HG03520 (cell line): ENCODE measurements at regions not wholly inside any gene's neighbourhood (a gene's known extent, or its start where the extent isn't known, plus 50 kb on each side); places are given as distances from the start of the nearest gene placed in this dataset.

Experiments used
- ATAC-seq: cut with Tn5 transposase; IDR thresholded peaks from one replicate; pipeline ENCODE4 v1.9.1; 2021; ENCODE audit warnings: mild to moderate bottlenecking, moderate library complexity; ENCODE audit not compliant: unreplicated experiment

DNA sequence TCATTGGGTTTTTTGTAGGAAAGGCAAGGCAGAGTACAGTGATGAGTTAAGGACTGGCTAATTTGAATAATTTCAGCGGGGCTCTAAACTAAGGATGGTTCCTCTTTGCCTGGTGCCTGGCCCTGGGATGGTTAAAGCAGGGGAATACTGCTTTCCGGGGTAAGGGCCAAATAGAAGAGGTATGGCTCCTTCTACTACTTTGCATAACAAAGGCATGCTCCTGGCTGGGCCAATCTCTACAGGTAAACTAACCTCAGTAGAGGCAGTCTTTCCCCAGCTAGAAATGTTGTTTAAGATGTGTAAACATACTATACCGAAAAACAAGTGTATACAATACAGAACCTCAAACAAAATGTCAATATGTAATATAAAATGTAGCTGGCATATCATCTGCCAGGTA is 1239.0 kb downstream of the SLC16A7 start:
- ATAC-seq, result no peak

DNA sequence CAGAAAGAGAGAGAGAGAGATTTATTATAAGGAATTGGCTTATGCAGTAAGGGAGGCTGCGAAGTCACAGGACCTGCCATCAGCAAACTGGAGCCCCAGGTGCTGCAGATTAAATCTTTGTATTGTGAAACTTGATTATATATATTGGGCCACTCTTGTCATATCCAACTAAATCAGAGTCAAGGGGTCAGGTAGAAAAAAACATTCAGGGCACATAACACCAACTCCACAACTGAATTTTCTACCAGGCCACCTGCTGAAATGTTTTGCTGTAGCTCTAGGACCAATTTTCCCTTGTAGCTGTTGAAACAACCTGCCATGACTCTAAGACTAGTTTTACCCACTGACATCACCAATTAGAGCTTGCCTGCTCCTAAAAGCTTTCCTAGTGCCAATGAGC is 1240.8 kb downstream of the SLC16A7 start:
- ATAC-seq, result no peak

DNA sequence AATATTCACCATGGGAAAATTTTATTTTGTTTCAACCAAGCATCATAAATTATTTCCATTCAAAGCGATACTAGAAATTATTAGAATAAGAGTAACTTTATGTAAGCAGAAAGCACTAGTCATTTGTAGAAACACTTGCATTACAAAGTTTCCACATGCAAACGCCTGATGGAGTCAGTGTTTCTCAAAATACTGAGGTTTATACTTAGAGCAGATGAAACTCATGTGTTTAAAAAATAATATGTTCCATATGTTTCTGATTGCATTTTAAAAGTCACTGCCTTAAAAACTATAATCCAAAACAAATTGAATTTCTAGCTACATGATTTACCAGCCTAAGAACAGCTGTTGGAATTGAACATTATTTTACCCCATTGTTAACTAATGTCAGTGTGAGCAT is 1246.4 kb downstream of the SLC16A7 start:
- no peak for ATAC-seq

DNA sequence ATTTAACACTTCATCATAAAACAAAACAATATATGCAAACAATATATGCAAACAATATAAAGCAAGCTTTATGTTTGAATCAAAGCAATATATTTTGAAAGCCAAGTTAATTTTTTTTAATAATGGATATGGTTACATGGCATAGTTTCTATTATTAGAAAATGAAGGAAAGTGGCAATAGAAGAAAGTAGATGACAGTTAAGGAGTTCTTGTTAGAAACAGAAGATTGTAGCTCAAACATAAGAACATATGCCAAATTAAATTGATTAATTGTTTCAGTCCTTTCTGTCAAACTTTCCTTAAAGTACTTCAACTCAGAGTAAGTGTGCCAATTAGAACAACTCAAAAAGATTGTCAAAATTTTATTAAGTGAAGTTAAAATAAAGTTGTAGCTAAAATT is 1248.3 kb downstream of the SLC16A7 start:
- no peak for ATAC-seq

DNA sequence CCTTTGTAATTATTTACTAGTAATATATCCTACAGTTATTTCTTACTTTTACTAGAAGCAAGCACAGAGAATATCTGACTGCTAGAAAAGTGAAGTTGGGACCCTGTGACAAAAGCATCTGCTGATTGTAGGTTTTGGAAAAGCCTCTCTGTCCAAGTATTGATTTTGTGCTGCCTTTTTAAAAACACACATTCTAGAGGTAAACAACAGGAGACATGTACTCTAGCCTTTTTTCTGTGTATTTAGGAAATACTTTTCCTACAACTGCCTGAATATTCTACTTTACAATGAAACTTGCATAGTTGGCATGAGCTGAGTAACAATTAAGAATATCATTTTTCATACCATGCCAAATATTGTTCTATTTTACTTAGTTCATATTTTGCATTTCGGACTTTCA is 1249.0 kb downstream of the SLC16A7 start:
- no peak for ATAC-seq

DNA sequence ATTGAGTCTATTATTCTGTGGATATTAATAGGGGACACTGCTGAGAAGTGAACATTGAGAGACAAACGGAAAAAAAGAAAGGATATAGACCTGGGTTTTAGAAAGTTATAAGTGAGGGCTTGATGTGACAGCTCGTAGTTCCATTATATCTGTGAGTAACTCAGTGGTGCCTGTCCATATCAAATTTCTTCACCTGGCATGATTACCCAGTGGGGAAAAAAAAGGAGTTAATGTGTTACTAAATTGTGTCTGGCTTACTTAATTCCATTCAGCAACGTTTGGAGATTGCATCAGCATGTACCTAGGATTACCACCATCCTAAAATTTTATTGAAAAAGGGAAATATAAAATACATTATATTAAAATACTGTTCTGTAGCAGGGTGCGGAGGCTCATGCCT is 1249.9 kb downstream of the SLC16A7 start:
- ATAC-seq, result no peak

DNA sequence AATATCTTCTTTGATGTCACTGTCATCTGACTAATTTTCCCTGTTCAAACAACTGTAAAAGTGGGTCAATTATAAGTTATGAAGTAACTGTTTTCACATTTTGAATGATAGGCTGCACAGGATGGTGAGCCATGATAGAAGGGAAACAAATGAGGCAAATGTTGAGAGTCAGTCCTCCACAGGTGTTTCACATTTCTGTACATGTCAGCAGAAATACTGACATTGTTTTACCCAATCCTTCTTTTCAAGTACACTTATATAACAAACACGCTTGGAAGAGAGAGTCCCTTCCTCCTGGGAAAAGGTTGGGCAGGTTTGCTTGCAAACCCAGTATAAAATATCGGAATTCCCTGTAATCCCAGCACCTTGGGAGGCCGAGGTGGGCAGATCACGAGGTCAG is 1251.5 kb downstream of the SLC16A7 start:
- ATAC-seq, result no peak

DNA sequence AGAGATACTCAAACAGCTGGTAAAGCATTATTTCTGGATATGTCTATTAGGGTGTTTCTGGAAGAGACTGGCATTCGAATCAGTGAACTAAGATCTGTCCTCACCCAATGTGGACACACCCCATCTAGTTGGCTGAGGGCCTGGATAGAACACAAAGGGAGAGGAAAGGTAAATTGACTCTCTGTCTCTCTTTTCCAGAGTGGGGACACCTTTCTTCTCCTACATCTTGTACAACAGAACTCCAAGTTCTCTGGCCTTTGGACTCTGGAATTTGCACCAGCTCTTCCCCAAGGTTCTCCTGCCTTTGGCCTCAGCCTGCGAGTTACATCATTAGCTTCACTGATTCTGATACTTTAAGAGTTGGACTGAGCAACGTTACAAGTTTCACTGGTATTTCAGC is 1253.9 kb downstream of the SLC16A7 start:
- no peak for ATAC-seq

DNA sequence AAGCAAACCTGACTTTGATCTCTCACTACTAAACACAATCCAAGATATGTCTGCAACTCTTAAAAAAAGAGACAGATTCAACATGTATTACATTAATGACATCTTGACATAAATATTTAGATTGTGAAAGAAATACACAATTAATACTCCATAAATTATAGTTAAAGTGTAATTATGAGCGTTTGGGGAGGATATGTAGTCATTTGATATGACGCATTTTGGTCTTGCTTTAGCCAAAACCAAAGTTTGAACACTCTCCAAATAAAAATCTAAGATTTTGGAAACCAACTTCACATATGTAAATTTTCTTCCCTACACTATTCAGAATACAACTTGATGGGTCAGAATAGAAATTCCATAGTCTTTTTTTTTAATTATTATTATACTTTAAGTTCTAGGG is 1257.6 kb downstream of the SLC16A7 start:
- no peak for ATAC-seq

DNA sequence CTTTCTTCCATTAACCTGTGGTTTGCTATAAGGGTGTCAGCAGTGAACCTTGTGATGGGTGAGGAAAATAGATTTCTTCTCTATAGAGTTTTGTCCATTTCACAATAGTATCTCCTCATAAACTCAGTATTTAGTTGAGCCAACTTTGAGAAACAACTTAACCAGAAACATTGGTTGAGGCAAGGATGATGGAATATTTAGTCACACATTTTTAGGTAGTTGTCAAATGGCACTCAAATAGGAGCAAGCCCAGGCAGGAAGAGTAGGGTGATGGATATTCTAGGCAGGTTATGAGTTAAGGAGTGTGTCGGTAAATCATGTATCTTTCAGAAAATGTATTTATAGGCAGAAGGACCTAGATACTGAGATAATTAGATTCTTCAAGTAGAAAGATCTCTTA is 1267.6 kb downstream of the SLC16A7 start:
- ATAC-seq, result no peak

DNA sequence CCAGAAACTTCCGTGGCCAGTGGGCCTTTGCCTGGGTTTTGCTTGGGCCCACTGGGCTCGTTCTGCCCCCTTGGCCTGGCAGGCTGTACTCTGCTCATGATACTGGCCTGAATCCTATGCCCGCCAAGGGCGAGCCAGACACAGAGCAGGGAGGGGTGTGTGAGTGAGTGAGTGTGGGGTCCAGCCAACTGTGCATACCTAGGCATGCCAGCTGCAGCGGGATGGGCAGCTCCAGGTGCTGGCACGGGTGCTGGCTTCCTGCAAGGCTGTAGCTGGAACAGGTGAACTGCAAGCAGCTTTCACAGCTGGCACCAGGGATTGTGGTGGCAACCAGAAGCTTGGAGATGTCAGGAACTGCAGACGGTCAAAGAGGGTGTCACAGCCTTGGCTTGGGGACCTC is 1276.4 kb downstream of the SLC16A7 start:
- ATAC-seq, result no peak

DNA sequence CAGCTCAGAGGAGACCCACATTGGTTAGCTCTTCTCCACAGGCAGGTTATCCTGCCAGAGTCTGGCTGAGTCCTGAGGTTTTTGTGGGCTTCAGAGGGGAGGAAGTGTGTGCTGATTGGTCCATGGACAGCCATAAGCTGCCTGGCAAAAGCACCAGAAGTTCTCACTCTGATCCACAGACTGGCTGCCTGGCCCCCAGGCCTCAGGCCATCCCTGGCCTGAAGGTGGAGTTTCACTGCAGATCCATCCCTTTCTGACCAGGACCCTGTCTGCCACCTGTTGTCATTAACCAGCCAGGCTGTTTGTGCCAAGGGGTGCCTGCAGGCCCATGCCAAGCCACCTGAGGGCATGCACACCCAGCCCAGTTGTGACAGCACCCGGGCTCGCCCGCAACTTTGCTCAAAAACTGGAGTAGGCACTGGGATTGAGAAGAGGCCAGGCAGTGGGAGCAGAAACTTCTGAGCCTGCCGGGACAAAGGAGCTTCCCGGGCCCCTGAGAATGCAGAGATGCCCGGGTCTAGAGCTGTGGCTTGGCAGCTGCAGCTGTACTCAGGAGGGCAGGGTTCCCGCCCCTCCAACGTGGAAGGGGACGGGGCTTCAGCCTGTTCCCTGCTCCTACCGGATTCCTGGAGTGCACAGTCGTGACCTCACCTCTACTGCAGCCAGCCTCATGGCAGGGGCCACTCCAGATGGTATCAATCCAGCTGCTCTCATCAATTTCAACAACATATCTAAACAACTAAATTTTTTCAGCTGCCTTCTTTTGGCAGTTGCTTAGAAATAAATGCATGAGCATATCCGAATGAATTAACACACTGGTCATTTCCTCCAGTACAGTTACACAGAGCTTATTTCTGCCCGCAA is 1277.3 kb downstream of the SLC16A7 start:
- no peak for ATAC-seq

DNA sequence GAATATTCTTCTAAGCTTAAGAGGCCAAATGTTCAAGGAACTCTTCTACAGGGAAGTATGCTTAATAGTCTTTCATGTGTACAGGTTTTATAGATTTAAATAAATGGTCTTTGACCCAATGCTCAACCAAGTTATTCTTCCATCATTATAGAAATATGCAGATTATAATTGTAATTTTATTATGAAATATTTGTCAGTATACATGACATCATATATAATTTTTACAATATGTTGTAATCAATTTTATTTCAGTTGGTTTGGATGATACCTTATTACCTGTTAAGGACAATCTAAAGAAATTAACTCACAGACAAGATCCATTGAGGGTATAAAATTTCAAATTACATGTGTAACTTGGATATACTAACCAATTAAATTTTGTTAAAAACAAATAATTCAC is 1278.3 kb downstream of the SLC16A7 start:
- ATAC-seq, result no peak

DNA sequence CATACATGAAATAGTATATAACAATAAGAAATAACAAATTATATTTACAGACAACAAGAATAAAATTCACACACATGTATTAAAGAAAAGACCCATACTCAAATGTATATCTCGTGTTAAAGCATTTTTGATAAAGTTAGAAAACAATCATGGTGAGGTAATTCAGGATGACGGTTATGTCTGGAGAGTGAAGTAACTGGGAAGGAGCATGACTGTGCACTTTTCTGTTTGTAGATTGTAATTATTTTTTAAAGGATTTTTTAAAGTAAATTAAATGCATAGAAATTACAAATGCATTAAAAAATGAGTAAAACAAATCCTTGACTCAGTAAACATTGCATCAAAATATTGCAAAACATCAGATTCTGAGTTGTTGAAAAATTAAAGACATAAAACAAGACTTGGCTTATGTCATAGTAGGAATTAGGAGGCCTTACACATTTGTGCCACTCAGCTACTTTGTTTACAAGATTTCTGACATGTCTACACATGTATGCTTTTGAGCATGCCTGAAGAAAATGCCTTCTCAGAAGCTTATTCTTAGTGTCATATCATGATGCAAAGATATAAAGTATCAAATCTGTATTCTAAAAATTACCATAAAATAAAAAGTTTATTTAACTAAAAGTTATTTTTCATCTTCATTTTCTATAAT is 1325.1 kb downstream of the SLC16A7 start:
- ATAC-seq, result no peak

DNA sequence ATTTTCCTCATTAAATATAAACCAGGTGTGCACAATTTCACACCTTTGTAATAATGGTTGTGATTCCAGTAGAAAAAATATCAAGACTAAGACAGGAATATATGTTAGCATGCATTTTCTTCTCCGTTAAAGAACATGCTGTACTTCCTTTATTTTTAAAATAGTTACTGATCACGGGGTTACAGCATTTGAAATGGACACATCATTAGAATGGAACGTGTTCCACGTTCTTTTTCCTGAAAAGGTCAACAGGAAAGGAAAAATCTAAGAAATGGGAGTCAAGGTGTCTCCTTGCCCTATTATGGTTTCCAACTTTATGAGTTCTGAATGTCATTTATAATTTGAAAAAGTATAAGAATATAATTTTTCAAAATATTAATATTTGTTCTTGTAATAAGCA is 1325.7 kb downstream of the SLC16A7 start:
- ATAC-seq, result no peak

DNA sequence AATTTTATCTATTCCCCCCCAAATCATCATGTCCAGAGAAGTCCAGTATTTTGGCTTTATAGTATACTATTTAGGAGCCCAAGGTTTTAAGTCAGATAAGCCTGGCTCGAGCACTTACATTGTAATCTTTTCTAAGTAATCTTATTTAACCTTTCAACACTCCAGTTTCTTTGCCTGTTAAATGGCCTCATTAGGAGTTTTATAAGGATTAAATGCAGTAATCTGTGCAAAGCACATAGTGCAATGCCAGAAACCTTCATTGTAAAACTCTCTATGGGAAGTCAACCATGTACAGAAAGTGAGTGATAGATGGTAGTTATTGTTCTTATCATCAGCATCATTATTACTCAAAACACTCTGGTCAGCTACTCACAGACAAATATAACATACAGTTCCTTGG is 1330.4 kb downstream of the SLC16A7 start:
- no peak for ATAC-seq

DNA sequence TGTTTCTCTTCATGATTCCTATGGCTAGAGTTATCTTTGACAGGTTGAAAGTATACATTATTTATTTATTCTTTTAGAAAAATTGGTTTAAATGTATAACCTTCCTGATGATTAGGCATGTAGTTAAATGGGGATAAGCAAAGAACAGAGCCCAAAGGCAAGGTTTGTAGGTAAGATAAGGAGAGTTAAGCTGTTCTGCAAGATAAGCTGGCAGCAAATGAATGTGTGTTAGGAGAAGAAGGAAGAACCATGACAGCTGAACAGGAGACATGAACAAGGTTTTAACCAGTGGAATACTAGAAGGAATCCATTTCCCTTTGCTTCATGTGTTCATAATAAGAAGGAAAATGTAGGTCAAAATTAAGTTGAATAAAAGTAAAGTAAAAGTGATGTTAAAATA is 1330.1 kb upstream of the USP15 start:
- ATAC-seq, result no peak

DNA sequence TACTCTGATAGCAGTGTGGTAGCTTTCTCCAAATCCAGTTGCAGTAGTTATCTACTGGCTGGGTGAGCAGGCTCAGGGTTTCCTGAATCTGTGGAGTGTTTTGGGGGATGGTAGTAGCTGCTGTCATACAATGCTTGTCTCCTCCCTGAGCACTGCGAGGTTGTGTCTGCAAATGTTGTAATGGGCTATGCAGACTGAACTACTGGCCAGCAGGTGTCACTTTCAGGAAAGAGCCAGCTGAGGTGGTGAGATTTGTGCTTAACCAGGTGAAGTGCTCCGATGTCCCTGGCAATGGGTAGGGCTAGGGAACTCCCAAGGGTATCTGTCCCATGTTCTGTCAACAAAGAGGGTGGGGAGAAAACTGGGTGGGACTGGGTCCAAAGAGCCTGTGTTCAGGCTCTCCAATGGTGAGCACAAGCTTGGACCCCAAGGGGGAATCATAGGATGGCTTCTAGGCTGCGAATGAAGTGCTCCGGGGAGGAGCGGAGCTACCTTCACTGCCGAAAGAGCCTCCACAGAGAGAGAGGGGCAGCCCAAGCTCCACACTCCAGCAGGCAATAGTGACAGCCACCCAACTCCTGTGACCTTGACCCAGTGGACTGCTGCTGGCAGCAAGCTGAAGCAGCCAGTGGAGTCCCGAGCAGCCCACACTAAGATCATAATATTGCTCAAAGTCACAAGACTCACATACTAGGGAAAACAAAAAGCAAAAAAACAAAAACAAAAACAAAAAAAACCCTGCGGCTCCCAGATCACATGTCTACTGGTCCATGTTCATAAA is 1324.0 kb upstream of the USP15 start:
- ATAC-seq, result no peak

DNA sequence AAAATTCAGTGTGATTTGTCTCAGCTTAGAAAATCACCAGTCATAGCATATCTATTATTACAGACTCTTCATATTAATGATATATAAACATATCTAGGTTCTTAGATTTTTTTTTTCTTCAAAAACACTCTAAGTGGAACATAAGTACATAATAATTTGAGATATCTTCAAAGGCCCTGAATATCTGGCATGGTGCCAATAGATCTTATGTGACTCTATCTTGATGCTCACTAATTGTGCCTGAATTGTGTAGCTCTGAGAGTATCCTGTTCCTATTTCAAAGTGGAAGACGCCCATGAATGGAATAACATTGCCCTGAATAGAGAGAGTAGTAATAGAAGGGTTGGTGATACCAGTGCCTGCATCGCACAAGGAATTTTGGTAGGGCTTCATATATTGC is 1312.7 kb upstream of the USP15 start:
- no peak for ATAC-seq

DNA sequence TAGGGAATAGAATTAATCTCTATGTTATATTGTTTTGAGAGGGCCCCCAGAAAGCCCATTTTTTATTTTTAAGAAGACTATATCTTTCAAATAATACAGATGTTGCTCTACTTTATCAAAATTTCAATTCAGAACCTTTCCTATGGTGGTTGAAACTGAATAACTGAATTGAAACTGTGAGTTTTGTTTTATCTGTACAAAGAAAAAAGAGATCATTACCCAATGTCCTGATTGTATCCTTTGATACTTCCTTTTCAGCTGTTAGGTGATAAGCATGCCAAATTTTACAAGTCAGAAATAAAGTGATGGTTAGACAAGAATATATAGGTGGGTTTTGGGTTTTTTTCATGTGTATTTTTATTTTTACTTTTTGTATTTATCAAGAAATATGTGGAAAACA is 1293.1 kb upstream of the USP15 start:
- no peak for ATAC-seq

DNA sequence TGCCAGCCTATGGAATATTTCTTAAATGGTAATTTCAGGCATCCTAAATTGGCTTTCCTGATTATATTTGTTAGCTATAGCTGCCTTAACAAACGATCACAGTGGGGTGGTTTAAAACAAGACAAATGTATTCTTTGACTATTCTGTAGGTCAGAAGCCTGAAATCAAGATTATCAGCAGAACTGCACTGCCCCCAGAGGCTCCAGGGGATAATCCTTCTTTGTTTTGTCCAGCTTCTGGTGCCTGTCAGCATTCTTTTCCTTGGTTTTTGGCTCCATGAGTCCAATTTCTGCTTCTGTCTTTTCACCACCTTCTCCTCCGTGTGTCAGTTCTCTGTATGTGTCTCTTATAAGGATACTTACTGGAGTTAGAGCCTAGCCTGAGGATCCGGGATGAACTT is 1282.2 kb upstream of the USP15 start:
- no peak for ATAC-seq

DNA sequence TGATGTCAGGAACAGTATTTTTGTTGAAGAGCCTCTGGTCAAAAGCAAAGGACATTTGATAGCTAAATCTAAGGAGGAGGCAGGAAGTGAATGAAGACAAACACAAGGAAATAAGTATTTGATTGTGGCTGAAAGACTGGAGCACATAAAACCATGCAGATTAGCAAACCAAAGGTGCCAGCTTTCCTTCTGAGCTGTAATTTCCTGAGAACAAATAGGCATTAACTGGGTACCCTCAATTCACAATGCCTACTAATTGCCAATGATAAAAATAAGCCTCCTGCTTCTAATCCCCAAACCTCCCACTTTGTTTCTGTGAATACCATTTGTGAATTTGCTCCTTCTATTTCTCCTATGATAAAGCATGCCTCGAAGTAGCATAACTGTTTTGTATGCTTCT is 1279.6 kb upstream of the USP15 start:
- no peak for ATAC-seq
